ENCODE measurements at regions not wholly inside any gene's neighbourhood (a gene's known extent, or its start where the extent isn't known, plus 50 kb on each side); places are given as distances from the start of the nearest gene placed in this dataset.

- no peak for TF ChIP-seq CTCF (IDR thresholded peaks at IDR 0.05)
Measured at GRCh38 chr15:31255732-31256377, 70.8 kb upstream of the KLF13 start (continued).

- no peak overlapping the region for H3K4me3 Mint-ChIP-seq
Measured at GRCh38 chr15:31256378-31257265, 70.0 kb upstream of the KLF13 start.

More at GRCh38 chr15:31256378-31257265, 70.0 kb upstream of the KLF13 start:
- H3K9me3 Mint-ChIP-seq: peaks cover 8% of the 10 kb centered on the region
- no peak overlapping the region for H3K27ac Mint-ChIP-seq
- no peak for ATAC-seq
- no peak for DNase-seq (ENCODE audit: low spot score)
- ChIA-PET CTCF (no interaction called here), POLR2A (no interaction called here)
- no peaks in the 10 kb centered on the region for H3K4me1 Mint-ChIP-seq
- TF ChIP-seq ZBTB21 (CRISPR knock-in tag; IDR thresholded peaks at IDR 0.05; ENCODE audit: borderline replicate concordance): no peak
- no peak for TF ChIP-seq ZMAT4 (CRISPR knock-in tag; IDR thresholded peaks at IDR 0.05)
- TF ChIP-seq CDX4 (CRISPR knock-in tag; IDR thresholded peaks at IDR 0.05; ENCODE audit: borderline replicate concordance): no peak
- TF ChIP-seq SP1 (CRISPR knock-in tag; conservative IDR thresholded peaks at IDR 0.05): no peak
- TF ChIP-seq SOX15 (CRISPR knock-in tag; IDR thresholded peaks at IDR 0.05): no peak
- no peak for TF ChIP-seq ZNF425 (CRISPR knock-in tag; conservative IDR thresholded peaks at IDR 0.05)
- TF ChIP-seq NR2C2 (CRISPR knock-in tag; IDR thresholded peaks at IDR 0.05): no peak
- TF ChIP-seq ZNF138 (CRISPR knock-in tag; conservative IDR thresholded peaks at IDR 0.05): no peak
- TF ChIP-seq OVOL2 (CRISPR knock-in tag; IDR thresholded peaks at IDR 0.05; ENCODE audit: borderline replicate concordance): no peak
- no peak for TF ChIP-seq MLX (CRISPR knock-in tag; IDR thresholded peaks at IDR 0.05)
- no peak for TF ChIP-seq E2F4 (CRISPR knock-in tag; IDR thresholded peaks at IDR 0.05; ENCODE audit: borderline replicate concordance, low read depth)
- no peak for TF ChIP-seq ZNF232 (CRISPR knock-in tag; IDR thresholded peaks at IDR 0.05)
- TF ChIP-seq USF1 (CRISPR knock-in tag; IDR thresholded peaks at IDR 0.05): no peak
- no peak for TF ChIP-seq ESRRA (CRISPR knock-in tag; IDR thresholded peaks at IDR 0.05; ENCODE audit: borderline replicate concordance)
- no peak for TF ChIP-seq ATF1 (CRISPR knock-in tag; IDR thresholded peaks at IDR 0.05)
- TF ChIP-seq ARID4B (CRISPR knock-in tag; IDR thresholded peaks at IDR 0.05; ENCODE audit: borderline replicate concordance): no peak
- TF ChIP-seq KAT7 (CRISPR knock-in tag; IDR thresholded peaks at IDR 0.05; ENCODE audit: borderline replicate concordance): no peak
- TF ChIP-seq TEAD1 (CRISPR knock-in tag; IDR thresholded peaks at IDR 0.05): no peak
- no peak for TF ChIP-seq ZNF121 (CRISPR knock-in tag; IDR thresholded peaks at IDR 0.05)
- H3K36me3 Mint-ChIP-seq: no peaks in the 10 kb centered on the region
- H3K27me3 Mint-ChIP-seq (ENCODE audit: low read depth): no peaks in the 10 kb centered on the region

All from WTC11 (cell line).